Neuronal stem cell (in vitro differentiated cells): ENCODE measurements at regions not wholly inside any gene's neighbourhood (a gene's known extent, or its start where the extent isn't known, plus 50 kb on each side); places are given as distances from the start of the nearest gene placed in this dataset.

Source experiments
- DNase-seq: peaks from one replicate; pipeline ENCODE4 v3.0.0-alpha.2; 2013; ENCODE audit warnings: low spot score
- H2AFZ ChIP-seq: one replicate; pipeline ENCODE4 v1.6.1; 2013; ENCODE audit warnings: mild to moderate bottlenecking, low read length, inconsistent platforms
- H2AK5ac ChIP-seq: 2 replicates; pipeline ENCODE4 v1.6.1; 2013; ENCODE audit warnings: low read depth, mild to moderate bottlenecking, inconsistent platforms, low read length, moderate library complexity, mixed read lengths
- H2BK120ac ChIP-seq: 2 replicates; pipeline ENCODE4 v1.6.1; 2013; ENCODE audit warnings: low read depth, mild to moderate bottlenecking, inconsistent platforms, low read length, moderate library complexity, mixed read lengths
- H2BK12ac ChIP-seq: one replicate; pipeline ENCODE4 v1.6.1; 2013; ENCODE audit warnings: low read length, inconsistent platforms
- H2BK15ac ChIP-seq: 2 replicates; pipeline ENCODE4 v1.6.1; 2013; ENCODE audit warnings: mild to moderate bottlenecking, low read length, inconsistent platforms, mixed read lengths
- H2BK5ac ChIP-seq: one replicate; pipeline ENCODE4 v1.6.1; 2013; ENCODE audit warnings: inconsistent platforms, mild to moderate bottlenecking, low read length, moderate library complexity
- H3K14ac ChIP-seq: one replicate; pipeline ENCODE4 v1.6.1; 2013; ENCODE audit warnings: low read length, inconsistent platforms
- H3K18ac ChIP-seq: 2 replicates; pipeline ENCODE4 v1.6.1; 2013; ENCODE audit warnings: low read length, inconsistent platforms
- H3K23ac ChIP-seq: 2 replicates; pipeline ENCODE4 v1.6.1; 2013; ENCODE audit warnings: low read depth, mild to moderate bottlenecking, mixed read lengths, low read length, inconsistent platforms; ENCODE audit not compliant: poor library complexity
- H3K27ac ChIP-seq: replicated peaks from 3 replicates; pipeline ENCODE4 v1.5.1; 2013; ENCODE audit warnings: low read length, inconsistent platforms
- H3K27me3 ChIP-seq, 3 experiments: 2 replicates each; pipeline ENCODE4 v1.6.1; 2013; ENCODE audit warnings: low read length in 3 of 3, mild to moderate bottlenecking in 2 of 3, inconsistent platforms in 1 of 3, low read depth in 1 of 3, mixed read lengths in 1 of 3, moderate library complexity in 1 of 3; ENCODE audit not compliant: control insufficient read depth in 3 of 3, insufficient read depth in 3 of 3
- H3K36me3 ChIP-seq, 2 donors: replicated peaks in 1 of 2; 2 replicates each; pipeline ENCODE4 v1.6.1; 2013; ENCODE audit warnings: low read length in 2 of 2; ENCODE audit not compliant: control insufficient read depth in 2 of 2, insufficient read depth in 2 of 2
- H3K4ac ChIP-seq: 2 replicates; pipeline ENCODE4 v1.6.1; 2013; ENCODE audit warnings: inconsistent platforms, mild to moderate bottlenecking, low read length, moderate library complexity
- H3K4me1 ChIP-seq, 2 donors: 1 replicate in 1 of 2; 2 replicates in 1 of 2; pipeline ENCODE4 v1.6.1; 2013; ENCODE audit warnings: low read length in 2 of 2, low read depth in 1 of 2; ENCODE audit not compliant: control insufficient read depth in 2 of 2, insufficient read depth in 1 of 2
- H3K4me2 ChIP-seq: one replicate; pipeline ENCODE4 v1.6.1; 2013; ENCODE audit warnings: mild to moderate bottlenecking, low read length, inconsistent platforms; ENCODE audit not compliant: insufficient read depth, poor library complexity, severe bottlenecking
- H3K4me3 ChIP-seq, 2 donors: 2 replicates each; pipeline ENCODE4 v1.5.1; 2013; ENCODE audit warnings: low read length in 2 of 2, mild to moderate bottlenecking in 2 of 2, inconsistent platforms in 1 of 2, moderate library complexity in 1 of 2
- H3K79me1 ChIP-seq: one replicate; pipeline ENCODE4 v1.6.1; 2013; ENCODE audit warnings: low read depth, mild to moderate bottlenecking, inconsistent platforms, low read length, moderate library complexity
- H3K9ac ChIP-seq: one replicate; pipeline ENCODE4 v1.6.1; 2013; ENCODE audit warnings: mild to moderate bottlenecking, low read depth, low read length, inconsistent platforms; ENCODE audit not compliant: poor library complexity
- H3K9me3 ChIP-seq, 2 donors: replicated peaks in 1 of 2; 2 replicates each; pipeline versions ENCODE3 to v1.6.1; 2013; ENCODE audit warnings: low read length in 2 of 2, mild to moderate bottlenecking in 2 of 2, inconsistent platforms in 1 of 2, low read depth in 1 of 2, mixed read lengths in 1 of 2, moderate library complexity in 1 of 2; ENCODE audit not compliant: control insufficient read depth in 2 of 2, insufficient read depth in 1 of 2
- H4K8ac ChIP-seq: one replicate; pipeline ENCODE4 v1.6.1; 2013; ENCODE audit warnings: low read depth, mild to moderate bottlenecking, inconsistent platforms, low read length, moderate library complexity
- H4K91ac ChIP-seq: one replicate; pipeline ENCODE4 v1.6.1; 2013; ENCODE audit warnings: low read length, low read depth, mild to moderate bottlenecking, inconsistent platforms; ENCODE audit not compliant: poor library complexity
- WGBS, 2 donors: extraction: QIAGEN DNeasy Blood & Tissue Kit; methylation state at CpG; one replicate each; pipeline ENCODE4 v1.1.7; 2013; ENCODE audit warnings: missing lambda C conversion rate in 2 of 2, mixed read lengths in 1 of 2; ENCODE audit not compliant: insufficient read length in 2 of 2, insufficient replicate concordance in 1 of 2; ENCODE audit errors: extremely low coverage in 2 of 2; 5-methylcytosine and 5-hydroxymethylcytosine counted together

DNA sequence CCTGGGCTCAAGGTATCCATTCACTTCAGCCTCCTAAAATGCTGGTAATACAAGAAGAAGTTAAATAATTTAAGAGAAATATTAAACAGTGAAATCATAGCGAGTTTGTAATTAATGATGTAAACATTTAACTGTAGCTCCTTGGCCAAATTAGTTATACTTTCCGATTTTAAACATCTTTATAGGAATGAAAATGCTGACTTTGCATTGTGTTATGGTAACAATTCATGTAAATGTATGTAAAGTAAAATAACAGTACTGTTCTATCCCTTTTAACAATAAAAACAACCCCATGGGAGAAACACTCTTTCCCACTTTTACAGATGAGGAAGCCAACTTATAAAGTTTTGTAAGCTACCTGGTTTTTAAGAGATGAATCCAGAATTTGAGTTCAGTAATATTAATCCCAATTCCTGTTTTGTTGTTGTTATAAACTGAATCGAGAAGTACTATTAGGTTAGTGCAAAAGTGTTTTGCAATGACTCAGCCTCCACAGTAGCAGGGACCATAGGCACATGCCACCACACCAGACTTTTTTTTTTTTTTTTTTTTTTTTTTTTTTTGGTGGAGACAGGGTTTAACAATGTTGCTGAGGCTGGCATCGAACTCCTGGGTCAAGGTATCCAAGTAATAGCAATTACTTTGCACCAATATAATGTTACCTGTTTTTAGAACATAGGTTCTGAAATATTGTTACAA lies 1360.4 kb downstream of the BRINP3 start:
- Histone ChIP-seq H3K18ac (no peak overlapping the region), H3K36me3 (no peaks in the 10 kb centered on the region), H4K8ac (no peak overlapping the region), H3K27me3 (no peaks in the 10 kb centered on the region), H3K9me3 (no peaks in the 10 kb centered on the region), H3K4ac (no peak overlapping the region), H3K79me1 (no peaks in the 10 kb centered on the region), H2BK5ac (no peak overlapping the region), H3K4me1 (no peaks in the 10 kb centered on the region), H2AFZ (no peak overlapping the region), H3K23ac (no peak overlapping the region), H3K4me2 (no peak overlapping the region), H2BK12ac (no peak overlapping the region), H2BK15ac (no peak overlapping the region), H2AK5ac (no peak overlapping the region), H4K91ac (no peak overlapping the region), H2BK120ac (no peak overlapping the region), H3K14ac (no peak overlapping the region), H3K4me3 (no peak overlapping the region), H3K9ac (no peak overlapping the region), H3K27ac (no peak overlapping the region)
- 100% methylated on average over 1 of the region's 4 CpGs; no CpG with 5 or more reads in 1 of the 2 donors for WGBS, 2 donors
- no peak for DNase-seq

DNA sequence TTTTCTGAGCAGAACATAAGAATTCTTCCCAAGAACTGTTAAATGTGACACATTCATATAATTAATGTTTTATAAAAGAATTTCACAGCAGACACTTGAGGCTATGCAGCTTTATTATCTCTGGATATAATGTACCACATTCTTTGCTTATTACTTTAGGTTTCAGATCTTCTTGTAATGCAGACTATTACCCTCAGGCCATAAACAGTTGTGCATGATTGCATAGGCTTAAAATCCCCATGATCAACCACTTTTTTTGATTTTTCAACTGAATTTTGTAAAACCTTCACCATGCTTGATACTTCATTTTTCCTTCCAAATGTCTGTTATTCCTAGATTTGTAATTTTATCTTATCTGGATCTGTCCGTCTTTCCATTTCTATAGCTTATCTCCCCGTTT lies 1355.7 kb downstream of the BRINP3 start:
- no peak overlapping the region for H3K4ac ChIP-seq
- no peak overlapping the region for H3K4me3 ChIP-seq
- no peak overlapping the region for H2AFZ ChIP-seq
- no peak for DNase-seq
- WGBS, 2 donors, result no CpG with 5 or more reads among the region's 2 CpGs
- H3K27me3 ChIP-seq, result no peaks in the 10 kb centered on the region
- H3K18ac ChIP-seq, result no peak overlapping the region
- no peak overlapping the region for H4K8ac ChIP-seq
- H3K9me3 ChIP-seq, result peaks cover 2 to 4% of the 10 kb centered on the region in 2 donors
- H2BK15ac ChIP-seq, result no peak overlapping the region
- no peak overlapping the region for H2BK5ac ChIP-seq
- H3K79me1 ChIP-seq, result no peaks in the 10 kb centered on the region
- H2AK5ac ChIP-seq, result no peak overlapping the region
- no peaks in the 10 kb centered on the region for H3K4me1 ChIP-seq
- no peak overlapping the region for H3K27ac ChIP-seq
- H2BK120ac ChIP-seq, result no peak overlapping the region
- H4K91ac ChIP-seq, result no peak overlapping the region
- H3K36me3 ChIP-seq, result no peaks in the 10 kb centered on the region
- no peak overlapping the region for H3K9ac ChIP-seq
- no peak overlapping the region for H3K14ac ChIP-seq
- H3K4me2 ChIP-seq, result no peak overlapping the region
- H2BK12ac ChIP-seq, result no peak overlapping the region
- no peak overlapping the region for H3K23ac ChIP-seq

DNA sequence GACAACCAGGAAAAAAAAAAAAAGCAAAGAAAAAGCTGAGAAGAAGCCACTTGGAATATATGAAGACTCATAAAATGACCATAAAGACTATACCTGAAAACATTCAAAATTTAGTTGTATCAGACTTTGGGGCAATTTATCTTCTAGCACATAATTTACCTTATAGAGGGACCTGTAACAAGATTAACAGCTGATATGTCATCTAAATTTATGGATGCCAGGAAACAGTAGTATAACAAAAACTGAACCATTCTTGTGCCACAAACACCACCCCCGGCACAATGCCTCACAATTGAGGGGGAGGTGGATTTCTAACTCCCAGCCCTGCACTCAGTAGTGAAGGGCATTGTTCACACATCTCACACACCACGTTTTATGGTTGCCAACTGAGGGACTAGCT lies 1352.0 kb downstream of the BRINP3 start:
- no peak overlapping the region for H2BK5ac ChIP-seq
- no CpG with 5 or more reads among the region's 2 CpGs for WGBS, 2 donors
- no peak overlapping the region for H3K18ac ChIP-seq
- no peak overlapping the region for H2AK5ac ChIP-seq
- no peak overlapping the region for H3K27ac ChIP-seq
- no peak overlapping the region for H3K4ac ChIP-seq
- no peaks in the 10 kb centered on the region for H3K27me3 ChIP-seq
- no peak overlapping the region for H3K23ac ChIP-seq
- no peak overlapping the region for H2BK15ac ChIP-seq
- no peak for DNase-seq
- H3K4me3 ChIP-seq, result no peak overlapping the region
- no peak overlapping the region for H2BK12ac ChIP-seq
- H4K91ac ChIP-seq, result no peak overlapping the region
- no peak overlapping the region for H2AFZ ChIP-seq
- H3K79me1 ChIP-seq, result no peaks in the 10 kb centered on the region
- no peaks in the 10 kb centered on the region for H3K36me3 ChIP-seq
- no peak overlapping the region for H3K4me2 ChIP-seq
- H3K4me1 ChIP-seq, result no peaks in the 10 kb centered on the region
- H2BK120ac ChIP-seq, result no peak overlapping the region
- H4K8ac ChIP-seq, result no peak overlapping the region
- H3K9me3 ChIP-seq, result peaks cover 2 to 4% of the 10 kb centered on the region in 2 donors
- H3K14ac ChIP-seq, result no peak overlapping the region
- H3K9ac ChIP-seq, result no peak overlapping the region

DNA sequence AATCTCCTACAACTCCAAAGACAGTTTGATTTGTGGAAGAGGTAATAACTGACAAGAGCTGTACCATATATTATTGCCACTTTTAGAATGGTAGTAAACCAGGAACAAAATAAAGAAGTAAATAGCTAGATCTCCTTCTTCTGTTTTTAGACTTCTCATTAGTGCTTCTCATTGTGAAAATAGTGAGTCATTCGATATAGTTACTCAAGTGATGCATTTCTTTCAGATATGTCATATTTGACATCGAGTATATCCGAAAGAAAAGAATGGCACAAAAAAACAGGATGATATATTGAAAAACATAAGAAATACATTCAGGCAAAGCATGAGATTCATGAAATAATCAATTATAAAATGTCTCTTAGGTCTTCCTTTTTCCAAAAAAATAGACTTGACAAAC lies 1346.1 kb downstream of the BRINP3 start:
- no peak overlapping the region for H4K91ac ChIP-seq

More for the DNA sequence above, 1346.1 kb downstream of the BRINP3 start:
- WGBS, 2 donors, result no CpG with 5 or more reads among the region's 3 CpGs
- Histone ChIP-seq H3K9me3 (no peaks in the 10 kb centered on the region), H3K4ac (no peak overlapping the region), H3K27me3 (no peaks in the 10 kb centered on the region), H2AK5ac (no peak overlapping the region), H2BK120ac (no peak overlapping the region), H3K4me2 (no peak overlapping the region), H3K27ac (no peak overlapping the region), H3K4me1 (no peaks in the 10 kb centered on the region), H3K79me1 (no peaks in the 10 kb centered on the region), H3K23ac (no peak overlapping the region), H2BK12ac (no peak overlapping the region), H3K14ac (no peak overlapping the region), H4K8ac (no peak overlapping the region), H2BK15ac (no peak overlapping the region), H2AFZ (no peak overlapping the region), H3K4me3 (no peak overlapping the region), H3K18ac (no peak overlapping the region), H2BK5ac (no peak overlapping the region), H3K9ac (no peak overlapping the region), H3K36me3 (no peaks in the 10 kb centered on the region)
- DNase-seq, result no peak
